ENCODE measurements at regions not wholly inside any gene's neighbourhood (a gene's known extent, or its start where the extent isn't known, plus 50 kb on each side); places are given as distances from the start of the nearest gene placed in this dataset.

DNA sequence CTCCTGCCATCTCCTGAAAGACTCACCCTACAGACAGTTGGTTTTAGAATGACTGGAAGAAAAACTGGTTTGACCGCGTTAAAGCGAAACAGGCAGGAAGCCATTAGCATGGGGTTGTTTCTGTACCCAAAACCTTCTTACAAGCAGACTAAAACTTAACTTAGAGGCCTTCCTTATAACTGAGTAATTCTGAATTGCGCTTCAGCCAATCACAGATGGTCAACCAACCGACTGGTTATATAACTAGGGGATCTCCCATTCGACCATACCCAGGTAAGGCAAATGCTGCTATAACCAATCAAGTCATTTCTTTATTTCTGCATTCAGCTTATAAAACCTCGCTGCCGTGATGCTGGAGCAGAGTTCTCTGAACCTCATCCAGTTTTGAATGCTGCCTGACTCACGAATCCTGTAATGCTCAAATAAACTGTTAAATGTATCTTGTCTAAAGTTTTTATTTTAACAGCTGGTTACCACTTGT, 87.8 kb upstream of the DRD2 start:
- in situ Hi-C loops (cut with HindIII; ENCODE audit: low pct_ligation_motif_present, low sequenced_read_pairs), result no loop called here
- DNase-seq, result no peak
- Histone ChIP-seq H3K4me3 (ENCODE audit: low read depth, low read length) (no peak overlapping the region), H3K27ac (no peak overlapping the region), H3K36me3 (replicated peaks) (no peaks in the 10 kb centered on the region), H3K27me3 (replicated peaks) (no peaks in the 10 kb centered on the region)
- TF ChIP-seq, protein P1, sequence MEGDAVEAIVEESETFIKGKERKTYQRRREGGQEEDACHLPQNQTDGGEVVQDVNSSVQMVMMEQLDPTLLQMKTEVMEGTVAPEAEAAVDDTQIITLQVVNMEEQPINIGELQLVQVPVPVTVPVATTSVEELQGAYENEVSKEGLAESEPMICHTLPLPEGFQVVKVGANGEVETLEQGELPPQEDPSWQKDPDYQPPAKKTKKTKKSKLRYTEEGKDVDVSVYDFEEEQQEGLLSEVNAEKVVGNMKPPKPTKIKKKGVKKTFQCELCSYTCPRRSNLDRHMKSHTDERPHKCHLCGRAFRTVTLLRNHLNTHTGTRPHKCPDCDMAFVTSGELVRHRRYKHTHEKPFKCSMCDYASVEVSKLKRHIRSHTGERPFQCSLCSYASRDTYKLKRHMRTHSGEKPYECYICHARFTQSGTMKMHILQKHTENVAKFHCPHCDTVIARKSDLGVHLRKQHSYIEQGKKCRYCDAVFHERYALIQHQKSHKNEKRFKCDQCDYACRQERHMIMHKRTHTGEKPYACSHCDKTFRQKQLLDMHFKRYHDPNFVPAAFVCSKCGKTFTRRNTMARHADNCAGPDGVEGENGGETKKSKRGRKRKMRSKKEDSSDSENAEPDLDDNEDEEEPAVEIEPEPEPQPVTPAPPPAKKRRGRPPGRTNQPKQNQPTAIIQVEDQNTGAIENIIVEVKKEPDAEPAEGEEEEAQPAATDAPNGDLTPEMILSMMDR (IDR thresholded peaks at IDR 0.05; ENCODE audit: low read depth, low read length, missing control alignments), result no peak

DNA sequence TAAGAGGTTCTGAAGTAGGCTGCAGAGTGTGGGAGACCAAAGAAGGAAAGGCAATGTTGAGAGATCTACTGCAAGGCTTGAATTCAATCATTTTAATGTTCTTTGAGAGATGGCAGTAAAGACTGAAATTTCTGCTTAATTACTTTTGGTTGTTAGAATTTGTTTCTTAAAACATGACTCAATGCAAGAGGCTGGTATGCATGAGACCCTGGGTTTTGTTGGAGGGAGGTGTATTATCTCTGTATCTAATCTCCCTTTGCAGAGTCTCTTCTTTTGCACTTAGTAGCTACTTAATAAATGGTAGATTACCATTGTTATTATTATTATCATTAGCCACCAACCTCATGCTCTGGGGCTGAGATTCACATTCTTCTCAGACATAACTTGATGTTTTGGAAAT, 87.4 kb upstream of the DRD2 start:
- Histone ChIP-seq H3K27me3 (replicated peaks) (no peaks in the 10 kb centered on the region), H3K36me3 (replicated peaks) (no peaks in the 10 kb centered on the region), H3K27ac (no peak overlapping the region), H3K4me3 (ENCODE audit: low read depth, low read length) (no peak overlapping the region)
- TF ChIP-seq, protein P1 (IDR thresholded peaks at IDR 0.05; ENCODE audit: low read depth, low read length, missing control alignments), result no peak
- DNase-seq, result no peak
- in situ Hi-C loops (cut with HindIII; ENCODE audit: low pct_ligation_motif_present, low sequenced_read_pairs), result no loop called here

DNA sequence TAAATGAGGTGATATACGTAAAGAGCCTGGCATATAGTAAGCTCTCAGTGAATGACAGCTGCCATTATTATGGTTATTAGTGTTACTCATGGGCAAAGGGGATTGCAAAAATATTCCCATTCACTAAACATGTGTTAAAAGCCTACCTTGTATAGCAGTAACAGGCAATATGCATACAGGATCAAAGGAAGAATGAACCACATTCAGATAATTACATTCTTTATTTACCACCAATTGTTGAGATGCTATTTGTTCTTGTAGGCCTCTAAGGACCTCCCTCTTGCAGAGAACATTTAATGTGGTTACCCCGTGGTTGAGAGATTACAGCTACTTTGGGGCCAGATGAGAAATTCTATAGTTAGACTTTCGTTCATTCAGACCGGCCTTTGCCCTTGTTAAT, 82.7 kb upstream of the DRD2 start:
- in situ Hi-C loops (cut with HindIII; ENCODE audit: low pct_ligation_motif_present, low sequenced_read_pairs), result no loop called here
- no peaks in the 10 kb centered on the region for H3K27me3 ChIP-seq (replicated peaks)
- TF ChIP-seq, protein P1 (IDR thresholded peaks at IDR 0.05; ENCODE audit: low read depth, low read length, missing control alignments), result no peak
- H3K4me3 ChIP-seq (ENCODE audit: low read depth, low read length), result no peak overlapping the region
- no peaks in the 10 kb centered on the region for H3K36me3 ChIP-seq (replicated peaks)
- H3K27ac ChIP-seq, result no peak overlapping the region
- no peak for DNase-seq

DNA sequence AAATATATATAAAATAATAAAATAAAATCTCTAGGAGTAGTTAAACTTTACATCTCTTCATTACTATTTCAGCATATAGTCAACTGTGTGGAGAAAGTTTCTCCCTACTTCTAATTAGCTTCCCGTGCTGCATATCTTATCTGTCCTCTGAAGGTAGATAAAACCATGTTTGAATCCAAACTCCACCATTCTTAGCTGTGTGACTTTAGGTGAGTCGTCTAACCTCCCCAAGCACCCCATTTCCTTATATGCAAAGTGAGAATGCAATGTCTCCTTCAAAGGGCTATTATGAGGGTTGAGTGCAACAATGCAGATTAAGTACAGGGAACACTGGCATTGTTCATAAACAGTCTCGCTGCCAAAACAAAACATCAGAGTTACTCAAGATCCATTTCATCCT, 80.8 kb upstream of the DRD2 start:
- no peak for DNase-seq
- no peak overlapping the region for H3K4me3 ChIP-seq (ENCODE audit: low read depth, low read length)
- H3K36me3 ChIP-seq (replicated peaks), result no peaks in the 10 kb centered on the region
- H3K27me3 ChIP-seq (replicated peaks), result no peaks in the 10 kb centered on the region
- no peak overlapping the region for H3K27ac ChIP-seq
- in situ Hi-C loops (cut with HindIII; ENCODE audit: low pct_ligation_motif_present, low sequenced_read_pairs), result no loop called here
- TF ChIP-seq, protein P1 (IDR thresholded peaks at IDR 0.05; ENCODE audit: low read depth, low read length, missing control alignments), result no peak

DNA sequence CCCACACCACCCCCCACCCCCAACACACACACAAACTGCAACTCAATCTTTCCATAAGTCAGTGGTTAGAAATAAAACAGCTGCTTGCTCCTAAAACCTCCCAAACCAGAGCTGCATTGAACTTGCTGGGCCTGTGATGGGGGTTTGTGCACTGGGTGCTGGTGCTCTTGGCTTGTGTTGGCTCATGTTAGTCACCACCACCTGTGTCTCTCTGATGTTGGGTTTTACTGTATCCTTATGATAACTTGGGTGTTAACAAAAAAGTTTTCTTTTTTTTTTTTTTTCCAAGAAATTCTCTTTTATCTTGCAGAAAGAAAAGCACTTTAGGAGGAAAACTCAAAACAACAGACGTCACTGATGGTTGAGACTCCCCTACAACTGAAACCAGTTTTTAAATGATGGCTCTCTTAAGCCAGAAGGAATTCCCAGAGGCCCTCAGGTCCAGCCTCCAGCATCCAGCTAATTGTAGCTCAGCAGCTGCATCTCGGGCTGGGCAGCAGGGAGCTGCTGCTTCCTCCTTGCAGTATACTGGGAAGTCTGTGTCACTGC, 79.9 kb upstream of the DRD2 start:
- Histone ChIP-seq H3K27me3 (replicated peaks) (no peaks in the 10 kb centered on the region), H3K27ac (no peak overlapping the region), H3K36me3 (replicated peaks) (no peaks in the 10 kb centered on the region), H3K4me3 (ENCODE audit: low read depth, low read length) (no peak overlapping the region)
- DNase-seq, result no peak
- TF ChIP-seq, protein P1 (IDR thresholded peaks at IDR 0.05; ENCODE audit: low read depth, low read length, missing control alignments), result no peak
- in situ Hi-C loops (cut with HindIII; ENCODE audit: low pct_ligation_motif_present, low sequenced_read_pairs), result no loop called here

DNA sequence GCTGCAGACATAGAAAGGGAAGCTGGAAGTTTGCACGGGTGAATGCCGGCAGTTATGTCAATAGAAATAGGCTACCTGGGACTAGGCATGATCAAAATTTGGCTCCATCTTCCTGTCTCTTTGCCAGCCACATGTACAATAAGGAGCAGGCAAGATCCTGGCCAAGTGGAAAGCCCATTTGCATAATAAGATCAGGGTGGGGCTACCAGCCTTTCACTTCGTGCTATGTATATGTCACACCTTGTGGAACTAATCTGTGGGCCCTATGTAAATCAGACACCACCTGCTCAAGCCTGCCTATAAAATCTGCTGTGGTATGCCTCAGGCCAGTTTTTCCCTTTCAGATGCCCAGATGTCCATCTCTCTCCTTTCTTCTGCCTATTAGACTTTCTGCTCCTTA, 79.3 kb upstream of the DRD2 start:
- Histone ChIP-seq H3K4me3 (ENCODE audit: low read depth, low read length) (no peak overlapping the region), H3K36me3 (replicated peaks) (no peaks in the 10 kb centered on the region), H3K27ac (no peak overlapping the region), H3K27me3 (replicated peaks) (no peaks in the 10 kb centered on the region)
- DNase-seq, result no peak
- TF ChIP-seq, protein P1 (IDR thresholded peaks at IDR 0.05; ENCODE audit: low read depth, low read length, missing control alignments), result no peak
- in situ Hi-C loops (cut with HindIII; ENCODE audit: low pct_ligation_motif_present, low sequenced_read_pairs), result no loop called here

All from brain microvascular endothelial cell (primary cell).